HEK293T (cell line): ENCODE measurements at regions not wholly inside any gene's neighbourhood (a gene's known extent, or its start where the extent isn't known, plus 50 kb on each side); places are given as distances from the start of the nearest gene placed in this dataset.

Experiments used
- CTCF ChIA-PET: fragments of 350-600 bp; formaldehyde crosslinking; extraction: SDS; loops from one replicate; lab custom pipeline; 2021; ENCODE audit warnings: antibody characterized with exemption, inconsistent platforms; lab: Yijun Ruan, JAX
- POLR2A ChIA-PET: fragments of 350-600 bp; formaldehyde crosslinking; extraction: SDS; loops from one replicate; lab custom pipeline; 2020; ENCODE audit warnings: antibody characterized with exemption, inconsistent platforms; lab: Yijun Ruan, JAX
- DNase-seq: peaks from one replicate; pipeline ENCODE4 v3.0.0; 2012; ENCODE audit warnings: mixed read lengths; ENCODE audit errors: extremely low spot score
- ARNT ChIP-seq: fragments of 450-650 bp; IDR thresholded peaks from 2 replicates; pipeline ENCODE4 v1.6.1; 2017; ENCODE audit warnings: mild to moderate bottlenecking
- BHLHE40 ChIP-seq: fragments of 450-650 bp; IDR thresholded peaks from 2 replicates; pipeline ENCODE4 v1.6.1; 2016; ENCODE audit warnings: mild to moderate bottlenecking, moderate library complexity, borderline replicate concordance
- CTBP1 ChIP-seq: fragments of 450-650 bp; IDR thresholded peaks from 2 replicates; pipeline ENCODE4 v1.6.1; 2016; ENCODE audit warnings: borderline replicate concordance
- ELF4 ChIP-seq: fragments of 450-650 bp; IDR thresholded peaks from 2 replicates; pipeline ENCODE4 v1.6.1; 2017; ENCODE audit warnings: antibody characterized with exemption
- FOXA1 ChIP-seq: fragments of 450-650 bp; IDR thresholded peaks from 2 replicates; pipeline ENCODE4 v1.6.1; 2016; ENCODE audit warnings: mild to moderate bottlenecking
- FOXK2 ChIP-seq: fragments of 450-650 bp; IDR thresholded peaks from 2 replicates; pipeline ENCODE4 v1.6.1; 2016; ENCODE audit warnings: mild to moderate bottlenecking
- FOXM1 ChIP-seq: fragments of 450-650 bp; IDR thresholded peaks from 2 replicates; pipeline ENCODE4 v1.6.1; 2017; ENCODE audit warnings: mild to moderate bottlenecking, borderline replicate concordance
- HDGF ChIP-seq: fragments of 450-650 bp; IDR thresholded peaks from 2 replicates; pipeline ENCODE4 v1.6.1; 2017; ENCODE audit warnings: antibody characterized with exemption, borderline replicate concordance
- L3MBTL2 ChIP-seq: fragments of 450-650 bp; conservative IDR thresholded peaks from 2 replicates; pipeline ENCODE4 v1.6.1; 2016; ENCODE audit warnings: mild to moderate bottlenecking
- LEF1 ChIP-seq: fragments of 450-650 bp; IDR thresholded peaks from 2 replicates; pipeline ENCODE4 v1.6.1; 2017; ENCODE audit warnings: mild to moderate bottlenecking, borderline replicate concordance
- NFRKB ChIP-seq: fragments of 450-650 bp; IDR thresholded peaks from 2 replicates; pipeline ENCODE4 v1.6.1; 2016; ENCODE audit warnings: mild to moderate bottlenecking, moderate library complexity
- SP1 ChIP-seq: fragments of 450-650 bp; IDR thresholded peaks from 2 replicates; pipeline ENCODE4 v1.6.1; 2017
- SUZ12 ChIP-seq: fragments of 450-650 bp; IDR thresholded peaks from 2 replicates; pipeline ENCODE4 v1.6.1; 2016; ENCODE audit warnings: mild to moderate bottlenecking
- TARDBP ChIP-seq: fragments of 450-650 bp; IDR thresholded peaks from 2 replicates; pipeline ENCODE4 v1.6.1; 2016
- ZNF384 ChIP-seq: fragments of 450-650 bp; IDR thresholded peaks from 2 replicates; pipeline ENCODE4 v1.6.1; 2016
- TF ChIP-seq, protein P1 (sequence below): fragments of 450-650 bp; IDR thresholded peaks from 2 replicates; pipeline ENCODE4 v1.6.1; 2016

GRCh38 chr1:59045636-59046035 is 251.3 kb upstream of the FGGY start:
- CTCF ChIA-PET, result no interaction called here
- no peak for DNase-seq

GRCh38 chr1:59046134-59046533 is 250.8 kb upstream of the FGGY start:
- no peak for TF ChIP-seq FOXA1
- TF ChIP-seq L3MBTL2, result no peak
- TF ChIP-seq, protein P1, sequence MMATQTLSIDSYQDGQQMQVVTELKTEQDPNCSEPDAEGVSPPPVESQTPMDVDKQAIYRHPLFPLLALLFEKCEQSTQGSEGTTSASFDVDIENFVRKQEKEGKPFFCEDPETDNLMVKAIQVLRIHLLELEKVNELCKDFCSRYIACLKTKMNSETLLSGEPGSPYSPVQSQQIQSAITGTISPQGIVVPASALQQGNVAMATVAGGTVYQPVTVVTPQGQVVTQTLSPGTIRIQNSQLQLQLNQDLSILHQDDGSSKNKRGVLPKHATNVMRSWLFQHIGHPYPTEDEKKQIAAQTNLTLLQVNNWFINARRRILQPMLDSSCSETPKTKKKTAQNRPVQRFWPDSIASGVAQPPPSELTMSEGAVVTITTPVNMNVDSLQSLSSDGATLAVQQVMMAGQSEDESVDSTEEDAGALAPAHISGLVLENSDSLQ, result no peak
- no peak for TF ChIP-seq ARNT
- no peak for TF ChIP-seq TARDBP
- TF ChIP-seq SP1, result no peak
- no peak for TF ChIP-seq ELF4
- no peak for TF ChIP-seq HDGF
- TF ChIP-seq NFRKB, result no peak
- no peak for TF ChIP-seq FOXM1
- no peak for TF ChIP-seq CTBP1
- TF ChIP-seq SUZ12, result no peak
- no peak for TF ChIP-seq FOXK2
- TF ChIP-seq BHLHE40, result no peak
- TF ChIP-seq ZNF384, result no peak
- CTCF ChIA-PET, result no interaction called here

More at GRCh38 chr1:59045636-59046035, 251.3 kb upstream of the FGGY start:
- POLR2A ChIA-PET, result no interaction called here
- no peak for TF ChIP-seq LEF1

GRCh38 chr1:59046730-59047157 is 250.2 kb upstream of the FGGY start:
- no peak for TF ChIP-seq FOXK2
- no peak for DNase-seq
- CTCF ChIA-PET, result no interaction called here
- POLR2A ChIA-PET, result no interaction called here

More at GRCh38 chr1:59046134-59046533, 250.8 kb upstream of the FGGY start:
- DNase-seq, result no peak
- POLR2A ChIA-PET, result no interaction called here

DNA sequence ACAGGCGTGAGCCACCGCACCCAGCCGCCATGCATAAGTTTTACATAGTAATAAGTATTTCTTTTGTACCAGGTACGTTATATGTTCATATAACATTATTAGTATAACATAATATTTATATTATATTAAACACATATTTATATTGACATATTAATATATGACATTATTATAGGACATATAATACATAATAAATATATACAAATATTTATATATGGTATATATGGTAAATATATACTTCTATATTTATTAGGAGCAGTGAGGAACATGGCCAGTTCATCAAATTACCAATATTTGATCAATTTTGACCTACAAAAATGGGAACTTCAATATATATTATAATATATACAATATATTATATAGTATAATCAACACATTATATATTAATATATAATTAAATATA is 245.9 kb upstream of the FGGY start:
- CTCF ChIA-PET, result no interaction called here
- no peak for DNase-seq
- TF ChIP-seq ZNF384, result no peak
- TF ChIP-seq L3MBTL2, result no peak
- TF ChIP-seq BHLHE40, result no peak
- POLR2A ChIA-PET, result no interaction called here

- DNase-seq, result no peak
- TF ChIP-seq LEF1 (no peak), BHLHE40 (no peak), ARNT (no peak), CTBP1 (no peak), ELF4 (no peak), TARDBP (no peak), FOXM1 (no peak), ZNF384 (no peak), SUZ12 (no peak), HDGF (no peak), L3MBTL2 (no peak)
- TF ChIP-seq, protein P1, result no peak
- ChIA-PET CTCF (no interaction called here), POLR2A (interaction anchor here (1.0 to 1.8 kb wide), 2 partner anchors 9 to 268 kb away, joined by 3 to 4 read pairs; partner anchors contain the start of gene JUN)
These were observed 244.7 kb upstream of the FGGY start for GRCh38 chr1:59052166-59052590.

DNA sequence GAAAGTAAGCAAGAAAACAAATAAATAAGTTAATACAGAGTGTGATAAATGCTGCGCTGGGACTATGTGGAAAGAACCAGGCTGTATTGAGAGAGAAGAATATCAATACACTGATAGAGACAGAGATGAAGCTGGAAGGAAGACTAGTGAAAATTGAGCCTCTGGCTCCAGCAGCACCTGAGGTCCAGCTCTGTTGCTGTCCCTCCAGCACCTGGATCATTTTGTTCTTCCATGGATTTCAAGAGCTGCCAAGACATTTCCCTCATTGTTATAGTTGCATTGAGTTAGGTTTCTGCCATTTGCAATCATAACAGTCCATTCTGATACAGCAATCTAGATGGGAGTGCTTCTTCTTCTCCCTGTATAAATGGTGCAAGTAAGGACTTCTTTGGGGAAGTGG is 242.7 kb upstream of the FGGY start:
- no peak for DNase-seq
- ChIA-PET POLR2A (interaction anchor here (1.1 kb wide), 1 partner anchor 11 kb away, joined by 3 read pairs; no protein-coding TSS in a partner anchor), CTCF (no interaction called here)
- no peak for TF ChIP-seq HDGF
- no peak for TF ChIP-seq ARNT
- TF ChIP-seq LEF1, result no peak
- TF ChIP-seq ELF4, result no peak
- no peak for TF ChIP-seq BHLHE40
- TF ChIP-seq SUZ12, result no peak
- no peak for TF ChIP-seq FOXK2
- no peak for TF ChIP-seq CTBP1

- CTCF ChIA-PET, result no interaction called here
- TF ChIP-seq, protein P1, result no peak
- no peak for TF ChIP-seq TARDBP
- no peak for TF ChIP-seq HDGF
- no peak for TF ChIP-seq SP1
- no peak for TF ChIP-seq CTBP1
- no peak for TF ChIP-seq FOXK2
- no peak for TF ChIP-seq NFRKB
- TF ChIP-seq FOXA1, result no peak
- no peak for TF ChIP-seq FOXM1
- TF ChIP-seq ARNT, result no peak
- TF ChIP-seq BHLHE40, result no peak
- TF ChIP-seq ELF4, result no peak
- no peak for TF ChIP-seq L3MBTL2
- TF ChIP-seq LEF1, result no peak
- no peak for TF ChIP-seq SUZ12
- TF ChIP-seq ZNF384, result no peak
- POLR2A ChIA-PET, result no interaction called here
- no peak for DNase-seq
These were observed 240.8 kb upstream of the FGGY start for GRCh38 chr1:59055908-59056719.
